HCT116 (cell line): ENCODE measurements at regions not wholly inside any gene's neighbourhood (a gene's known extent, or its start where the extent isn't known, plus 50 kb on each side); places are given as distances from the start of the nearest gene placed in this dataset.
"Not testable (repeated sequence)": the region's sequence is repeated elsewhere in the genome, so short reads cannot be mapped to it uniquely, and the experiment has no call there.

Experiments used
- ATAC-seq: fragments of 200-7000 bp; cut with Tn5 transposase; 2 replicates; pipeline ENCODE4 v1.9.1; 2020; ENCODE audit warnings: mild to moderate bottlenecking, moderate library complexity
- BruUV-seq: library from RNA; stranded (reverse); fragments of 400-500 nt; replicated peaks from 2 replicates; lab custom pipeline; 2021; lab: Mats Ljungman, UMichigan
- CTCF ChIA-PET: fragments of 300-600 bp; sonication (Branson Sonifier 250); formaldehyde crosslinking; loops from one replicate; lab custom pipeline; 2021; ENCODE audit warnings: antibody characterized with exemption; lab: Charles Lee
- POLR2A ChIA-PET: fragments of 300-600, 350-600 bp; sonication (Branson Sonifier 250); formaldehyde crosslinking; loops from one replicate; lab custom pipeline; 2021; ENCODE audit warnings: antibody characterized with exemption; lab: Charles Lee
- RAD21 ChIA-PET, 2 experiments: fragments of 300-600 bp; sonication (Branson Sonifier 250); formaldehyde crosslinking; loops; one replicate each; lab custom pipeline; 2023; ENCODE audit warnings: low total read pairs in 2 of 2; ENCODE audit not compliant: uncharacterized antibody in 2 of 2, unreplicated experiment in 2 of 2, low non-redundant PET in 1 of 2; lab: Charles Lee
- DNase-seq: peaks from one replicate; pipeline ENCODE4 v3.0.0-alpha.2; 2010; ENCODE audit warnings: low read depth, low spot score
- H2AFZ ChIP-seq: fragments of 200-600 bp; shearing (Covaris generic), sonication (generic); 2 replicates; pipeline ENCODE4 v1.6.1; 2017; ENCODE audit warnings: low read depth, mixed run types, mixed read lengths, antibody characterized with exemption, low read length; ENCODE audit not compliant: poor library complexity, severe bottlenecking
- H3K27ac ChIP-seq: 2 replicates; pipeline ENCODE4 v1.5.1; 2012; ENCODE audit warnings: low read depth, low read length
- H3K27me3 ChIP-seq: fragments of 200-600 bp; sonication (generic); 2 replicates; pipeline ENCODE4 v1.6.1; 2016; ENCODE audit warnings: mixed run types, low read length, mixed read lengths; ENCODE audit not compliant: insufficient read depth
- H3K36me3 ChIP-seq, 2 experiments: fragments of 200-500 bp in 1 of 2; fragments of 200-600 bp in 1 of 2; sonication (Bioruptor generic) in 1 of 2; sonication (generic) in 1 of 2; 2 replicates each; pipeline versions ENCODE4 v1.5.1 to v1.6.1; 2014 to 2016; ENCODE audit warnings: low read length in 2 of 2, inconsistent platforms in 1 of 2, mixed read lengths in 1 of 2, mixed run types in 1 of 2; ENCODE audit not compliant: insufficient read depth in 2 of 2, control insufficient read depth in 1 of 2
- H3K4me1 ChIP-seq, 2 experiments: fragments of 200-600 bp in 1 of 2; sonication (generic) in 1 of 2; 2 replicates each; pipeline versions ENCODE4 v1.5.1 to v1.6.1; 2012 to 2017; ENCODE audit warnings: low read length in 2 of 2, inconsistent platforms in 1 of 2, mild to moderate bottlenecking in 1 of 2, mixed read lengths in 1 of 2, mixed run types in 1 of 2, moderate library complexity in 1 of 2; ENCODE audit not compliant: insufficient read depth in 2 of 2, control insufficient read depth in 1 of 2
- H3K4me2 ChIP-seq: fragments of 200-600 bp; sonication (generic); 2 replicates; pipeline ENCODE4 v1.6.1; 2017; ENCODE audit warnings: mixed run types, low read length, mixed read lengths
- H3K4me3 ChIP-seq, 2 experiments: fragments of 200-600 bp in 1 of 2; sonication (generic) in 1 of 2; replicated peaks in 1 of 2; 2 replicates each; pipeline ENCODE4 v1.5.1; 2011 to 2016; ENCODE audit warnings: low read length in 2 of 2, control low read depth in 1 of 2, low read depth in 1 of 2, mild to moderate bottlenecking in 1 of 2, mixed read lengths in 1 of 2, mixed run types in 1 of 2
- H3K79me2 ChIP-seq: fragments of 200-600 bp; sonication (generic); 2 replicates; pipeline ENCODE4 v1.6.1; 2017; ENCODE audit warnings: mild to moderate bottlenecking, mixed run types, low read length, moderate library complexity, mixed read lengths; ENCODE audit not compliant: insufficient read depth
- H3K9ac ChIP-seq: fragments of 200-600 bp; sonication (generic); 2 replicates; pipeline ENCODE4 v1.6.1; 2016; ENCODE audit warnings: low read length, mixed read lengths
- H3K9me2 ChIP-seq: fragments of 200-600 bp; sonication (generic), shearing (Covaris generic); 2 replicates; pipeline ENCODE4 v1.6.1; 2017; ENCODE audit warnings: mixed run types, mild to moderate bottlenecking, moderate library complexity; ENCODE audit not compliant: insufficient read depth
- H3K9me3 ChIP-seq, 2 experiments: fragments of 200-500 bp in 1 of 2; fragments of 200-600 bp in 1 of 2; sonication (Bioruptor generic) in 1 of 2; sonication (generic) in 1 of 2; 2 replicates each; pipeline ENCODE4 v1.6.1; 2014 to 2017; ENCODE audit warnings: low read length in 2 of 2, mixed read lengths in 2 of 2, inconsistent platforms in 1 of 2, low read depth in 1 of 2, mild to moderate bottlenecking in 1 of 2, mixed run types in 1 of 2, moderate library complexity in 1 of 2; ENCODE audit not compliant: control insufficient read depth in 1 of 2, insufficient read depth in 1 of 2
- H4K20me1 ChIP-seq: fragments of 200-600 bp; sonication (generic), shearing (Covaris generic); 2 replicates; pipeline ENCODE4 v1.6.1; 2017; ENCODE audit warnings: mixed run types, mild to moderate bottlenecking, moderate library complexity; ENCODE audit not compliant: insufficient read depth
- CBX3 ChIP-seq: IDR thresholded peaks from 2 replicates; pipeline ENCODE4 v1.6.1; 2012; ENCODE audit warnings: low read depth
- ELF1 ChIP-seq: IDR thresholded peaks from 2 replicates; pipeline ENCODE4 v1.6.1; 2012; ENCODE audit warnings: low read depth, borderline replicate concordance
- EZH2phosphoT487 ChIP-seq: fragments of 200-600 bp; IDR thresholded peaks from 2 replicates; pipeline ENCODE4 v1.6.1; 2018; ENCODE audit warnings: antibody characterized with exemption, borderline replicate concordance
- POLR2A ChIP-seq: IDR thresholded peaks from 2 replicates; pipeline ENCODE4 v1.7.0; 2011; ENCODE audit warnings: borderline replicate concordance; ENCODE audit not compliant: insufficient read depth, insufficient read length; ENCODE audit errors: extremely low read depth
- POLR2AphosphoS5 ChIP-seq: IDR thresholded peaks from 2 replicates; pipeline ENCODE4 v1.6.1; 2011; ENCODE audit warnings: mild to moderate bottlenecking, low read depth, low read length, moderate library complexity
- SP1 ChIP-seq: IDR thresholded peaks from 2 replicates; pipeline ENCODE4 v1.6.1; 2012; ENCODE audit warnings: low read depth
- SRF ChIP-seq: IDR thresholded peaks from 2 replicates; pipeline ENCODE4 v1.6.1; 2012; ENCODE audit warnings: low read depth
- TCF7L2 ChIP-seq: IDR thresholded peaks from 2 replicates; pipeline ENCODE4 v1.7.0; 2011; ENCODE audit warnings: borderline replicate concordance, inconsistent platforms; ENCODE audit not compliant: insufficient read depth, insufficient read length; ENCODE audit errors: extremely low read depth
- intact Hi-C: fragments of 100-400 bp; cut with micrococcal nuclease; formaldehyde crosslinking; loops from 2 replicates; pipeline ENCODE4 v1.10.0; 2022
- TF ChIP-seq, protein P1 (sequence below): IDR thresholded peaks from 2 replicates; pipeline ENCODE4 v1.6.1; 2012
- TF ChIP-seq, protein P2 (sequence below): IDR thresholded peaks from 2 replicates; pipeline ENCODE4 v1.6.1; 2012
- TF ChIP-seq, protein P3 (sequence below), 3 experiments: fragments of 200-600 bp in 1 of 3; sonication (generic) in 1 of 3; IDR thresholded peaks in 2 of 3; conservative IDR thresholded peaks in 1 of 3; 2 replicates each; pipeline ENCODE4 v1.5.1; 2012 to 2017; ENCODE audit warnings: low read depth in 2 of 3, low read length in 2 of 3, antibody characterized with exemption in 1 of 3, borderline replicate concordance in 1 of 3, control low read depth in 1 of 3, mild to moderate bottlenecking in 1 of 3, mixed read lengths in 1 of 3, mixed run types in 1 of 3, moderate library complexity in 1 of 3; ENCODE audit not compliant: insufficient read depth in 1 of 3

DNA sequence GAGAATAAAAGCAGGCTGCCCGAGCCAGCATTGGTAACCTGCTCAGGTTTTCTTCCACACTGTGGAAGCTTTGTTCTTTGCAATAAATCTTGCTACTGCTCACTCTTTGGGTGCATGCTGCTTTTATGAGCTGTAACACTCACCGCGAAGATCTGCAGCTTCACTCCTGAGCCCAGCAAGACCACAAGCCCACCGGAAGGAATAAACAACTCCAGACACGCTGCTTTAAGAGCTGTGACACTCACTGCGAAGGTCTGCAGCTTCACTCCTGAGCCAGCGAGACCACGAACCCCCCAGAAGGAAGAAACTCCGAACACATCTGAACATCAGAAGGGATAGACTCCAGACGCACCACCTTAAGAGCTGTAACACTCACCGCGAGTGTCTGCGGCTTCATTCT lies 60.4 kb upstream of the CAPRIN1 start:
- H3K4me2 ChIP-seq, ATAC-seq, H4K20me1 ChIP-seq, H3K9ac ChIP-seq, H3K4me1 ChIP-seq, H3K27ac ChIP-seq, POLR2A ChIA-PET, H3K27me3 ChIP-seq, H3K4me3 ChIP-seq, BruUV-seq, CTCF ChIA-PET, H3K79me2 ChIP-seq, H3K9me3 ChIP-seq, RAD21 ChIA-PET, H2AFZ ChIP-seq, DNase-seq, H3K9me2 ChIP-seq, H3K36me3 ChIP-seq: not testable (repeated sequence)
- intact Hi-C loops = loop anchor here (10.0 kb wide), 1 partner anchor 504 kb away; no protein-coding TSS in a partner anchor

DNA sequence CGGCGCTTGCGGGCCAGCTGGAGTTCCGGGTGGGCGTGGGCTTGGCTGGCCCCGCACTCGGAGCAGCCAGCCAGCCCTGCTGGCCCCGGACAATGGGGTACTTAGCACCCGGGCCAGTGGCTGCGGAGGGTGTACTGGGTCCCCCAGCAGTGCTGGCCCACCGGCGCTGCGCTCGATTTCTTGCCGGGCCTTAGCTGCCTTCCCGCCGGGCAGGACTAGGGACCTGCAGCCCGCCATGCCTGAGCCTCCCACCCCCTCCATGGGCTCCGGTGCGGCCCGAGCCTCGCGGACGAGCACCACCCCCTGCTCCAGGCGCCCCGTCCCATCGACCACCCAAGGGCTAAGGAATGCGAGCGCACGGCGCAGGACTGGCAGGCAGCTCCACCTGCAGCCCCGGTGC lies 61.4 kb upstream of the CAPRIN1 start:
- POLR2A ChIA-PET, H3K27me3 ChIP-seq, RAD21 ChIA-PET, CTCF ChIA-PET, H3K4me3 ChIP-seq, DNase-seq, H3K36me3 ChIP-seq, H3K27ac ChIP-seq, ATAC-seq, H3K4me1 ChIP-seq, H3K79me2 ChIP-seq, H3K9me2 ChIP-seq, H3K9ac ChIP-seq, H3K9me3 ChIP-seq, H3K4me2 ChIP-seq, BruUV-seq, H4K20me1 ChIP-seq, H2AFZ ChIP-seq: not testable (repeated sequence)
- intact Hi-C loops = loop anchor here (10.0 kb wide), 1 partner anchor 505 kb away; no protein-coding TSS in a partner anchor

DNA sequence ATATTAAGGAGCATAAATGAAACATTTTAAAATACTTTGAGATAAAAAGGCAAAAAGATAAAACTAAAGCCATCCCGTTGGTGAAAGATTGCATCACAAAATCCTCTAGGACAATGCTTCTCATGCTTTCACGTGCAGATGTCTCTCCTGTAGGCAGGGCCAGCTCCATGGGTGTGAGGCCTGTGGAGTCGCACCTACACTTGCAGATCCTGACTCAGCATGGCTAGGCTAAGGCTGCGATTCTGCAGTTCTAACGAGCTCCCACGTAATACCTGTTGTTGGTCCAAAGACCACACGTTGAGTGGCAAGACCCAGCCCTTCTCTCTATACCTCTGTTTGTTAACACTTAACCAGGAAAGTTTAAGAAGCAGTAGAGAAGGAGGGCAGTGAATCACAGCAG lies 62.1 kb upstream of the CAPRIN1 start:
- no TSS peak for BruUV-seq
- TF ChIP-seq, protein P1, sequence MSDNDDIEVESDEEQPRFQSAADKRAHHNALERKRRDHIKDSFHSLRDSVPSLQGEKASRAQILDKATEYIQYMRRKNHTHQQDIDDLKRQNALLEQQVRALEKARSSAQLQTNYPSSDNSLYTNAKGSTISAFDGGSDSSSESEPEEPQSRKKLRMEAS = no peak
- TF ChIP-seq TCF7L2 = no peak
- TF ChIP-seq, protein P2, sequence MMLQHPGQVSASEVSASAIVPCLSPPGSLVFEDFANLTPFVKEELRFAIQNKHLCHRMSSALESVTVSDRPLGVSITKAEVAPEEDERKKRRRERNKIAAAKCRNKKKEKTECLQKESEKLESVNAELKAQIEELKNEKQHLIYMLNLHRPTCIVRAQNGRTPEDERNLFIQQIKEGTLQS = no peak
- TF ChIP-seq ELF1 = no peak
- TF ChIP-seq POLR2AphosphoS5 = no peak
- TF ChIP-seq, protein P3, sequence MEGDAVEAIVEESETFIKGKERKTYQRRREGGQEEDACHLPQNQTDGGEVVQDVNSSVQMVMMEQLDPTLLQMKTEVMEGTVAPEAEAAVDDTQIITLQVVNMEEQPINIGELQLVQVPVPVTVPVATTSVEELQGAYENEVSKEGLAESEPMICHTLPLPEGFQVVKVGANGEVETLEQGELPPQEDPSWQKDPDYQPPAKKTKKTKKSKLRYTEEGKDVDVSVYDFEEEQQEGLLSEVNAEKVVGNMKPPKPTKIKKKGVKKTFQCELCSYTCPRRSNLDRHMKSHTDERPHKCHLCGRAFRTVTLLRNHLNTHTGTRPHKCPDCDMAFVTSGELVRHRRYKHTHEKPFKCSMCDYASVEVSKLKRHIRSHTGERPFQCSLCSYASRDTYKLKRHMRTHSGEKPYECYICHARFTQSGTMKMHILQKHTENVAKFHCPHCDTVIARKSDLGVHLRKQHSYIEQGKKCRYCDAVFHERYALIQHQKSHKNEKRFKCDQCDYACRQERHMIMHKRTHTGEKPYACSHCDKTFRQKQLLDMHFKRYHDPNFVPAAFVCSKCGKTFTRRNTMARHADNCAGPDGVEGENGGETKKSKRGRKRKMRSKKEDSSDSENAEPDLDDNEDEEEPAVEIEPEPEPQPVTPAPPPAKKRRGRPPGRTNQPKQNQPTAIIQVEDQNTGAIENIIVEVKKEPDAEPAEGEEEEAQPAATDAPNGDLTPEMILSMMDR (IDR thresholded peaks at IDR 0.05 in 2 of 3, conservative IDR thresholded peaks at IDR 0.05 in 1 of 3; ENCODE audit: borderline replicate concordance in 1 of 3, insufficient read depth in 1 of 3, low read depth in 2 of 3, low read length in 2 of 3) = no peak
- no peak for TF ChIP-seq SRF
- TF ChIP-seq CBX3 = no peak
- no peak for TF ChIP-seq EZH2phosphoT487
- TF ChIP-seq SP1 = no peak
- TF ChIP-seq POLR2A = no peak
- no peak for ATAC-seq
- Histone ChIP-seq H3K4me3 (no peak overlapping the region), H3K36me3 (no peaks in the 10 kb centered on the region), H3K9me2 (no peaks in the 10 kb centered on the region), H3K4me2 (no peak overlapping the region), H3K79me2 (no peaks in the 10 kb centered on the region), H3K4me1 (no peaks in the 10 kb centered on the region; a peak in 1 of 4 replicates), H3K9me3 (no peaks in the 10 kb centered on the region), H4K20me1 (no peaks in the 10 kb centered on the region), H2AFZ (no peak overlapping the region), H3K27me3 (no peaks in the 10 kb centered on the region), H3K9ac (no peak overlapping the region), H3K27ac (no peak overlapping the region)
- RAD21 ChIA-PET = no interaction called here
- DNase-seq = no peak
- intact Hi-C loops = loop anchor here (5.0 kb wide), 2 partner anchors 132 to 152 kb away; no protein-coding TSS in a partner anchor
- POLR2A ChIA-PET = no interaction called here
- CTCF ChIA-PET = interaction anchor here (2.7 kb wide), 1 partner anchor 8 kb away, joined by 27 read pairs; no protein-coding TSS in a partner anchor
